ENCODE measurements at regions not wholly inside any gene's neighbourhood (a gene's known extent, or its start where the extent isn't known, plus 50 kb on each side); places are given as distances from the start of the nearest gene placed in this dataset.
"Not testable (repeated sequence)": the region's sequence is repeated elsewhere in the genome, so short reads cannot be mapped to it uniquely, and the experiment has no call there.

- DNase-seq (no peak), ATAC-seq (no peak)
- H3K4me1 Mint-ChIP-seq (ENCODE audit: low read depth) = no peaks in the 10 kb centered on the region
- H3K36me3 Mint-ChIP-seq (ENCODE audit: insufficient read depth) = no peaks in the 10 kb centered on the region
- H3K4me3 Mint-ChIP-seq = no peak overlapping the region
- H3K27me3 Mint-ChIP-seq (ENCODE audit: low read depth) = no peaks in the 10 kb centered on the region
- H3K9me3 Mint-ChIP-seq = peaks cover 6% of the 10 kb centered on the region
Observed at GRCh38 chr11:69205743-69206612, 50.2 kb downstream of the SMIM38 start.

GRCh38 chr11:69206613-69206965 is 50.9 kb downstream of the SMIM38 start:
- not testable (repeated sequence) for H3K27me3 Mint-ChIP-seq (ENCODE audit: low read depth); ATAC-seq; H3K9me3 Mint-ChIP-seq; H3K4me3 Mint-ChIP-seq; H3K36me3 Mint-ChIP-seq (ENCODE audit: insufficient read depth); DNase-seq; H3K4me1 Mint-ChIP-seq (ENCODE audit: low read depth)

- Mint-ChIP-seq H3K4me1 (ENCODE audit: low read depth) (peaks cover 3% of the 10 kb centered on the region), H3K4me3 (no peak overlapping the region), H3K36me3 (ENCODE audit: insufficient read depth) (no peaks in the 10 kb centered on the region), H3K9me3 (peaks cover 6% of the 10 kb centered on the region), H3K27me3 (ENCODE audit: low read depth) (peaks cover 3% of the 10 kb centered on the region)
- ATAC-seq (no peak), DNase-seq (no peak)
Observed at GRCh38 chr11:69207165-69207889, 51.6 kb downstream of the SMIM38 start.

- peaks cover 9% of the 10 kb centered on the region for H3K27me3 Mint-ChIP-seq (ENCODE audit: low read depth)
- peaks cover 6% of the 10 kb centered on the region for H3K9me3 Mint-ChIP-seq
- H3K4me1 Mint-ChIP-seq (ENCODE audit: low read depth) = peaks cover 11% of the 10 kb centered on the region
- no peak for DNase-seq
- no peaks in the 10 kb centered on the region for H3K36me3 Mint-ChIP-seq (ENCODE audit: insufficient read depth)
- ATAC-seq = no peak
- H3K4me3 Mint-ChIP-seq = no peak overlapping the region
Observed at GRCh38 chr11:69208190-69209037, 52.7 kb downstream of the SMIM38 start.

GRCh38 chr11:69209038-69209350 is 53.3 kb downstream of the SMIM38 start:
- H3K9me3 Mint-ChIP-seq = peaks cover 6% of the 10 kb centered on the region
- ATAC-seq (no peak), DNase-seq (no peak)
- H3K4me1 Mint-ChIP-seq (ENCODE audit: low read depth) = peaks cover 16% of the 10 kb centered on the region
- no peaks in the 10 kb centered on the region for H3K36me3 Mint-ChIP-seq (ENCODE audit: insufficient read depth)
- peaks cover 9% of the 10 kb centered on the region for H3K27me3 Mint-ChIP-seq (ENCODE audit: low read depth)
- H3K4me3 Mint-ChIP-seq = no peak overlapping the region

GRCh38 chr11:69209421-69210309 is 53.9 kb downstream of the SMIM38 start:
- peaks cover 16% of the 10 kb centered on the region for H3K4me1 Mint-ChIP-seq (ENCODE audit: low read depth)
- no peaks in the 10 kb centered on the region for H3K36me3 Mint-ChIP-seq (ENCODE audit: insufficient read depth)
- peaks cover 11% of the 10 kb centered on the region for H3K9me3 Mint-ChIP-seq

GRCh38 chr11:69210310-69211035 is 54.7 kb downstream of the SMIM38 start:
- H3K27me3 Mint-ChIP-seq (ENCODE audit: low read depth) = peaks cover 9% of the 10 kb centered on the region
- H3K4me3 Mint-ChIP-seq = no peak overlapping the region
- ATAC-seq (peak; percentile 53 to 58), DNase-seq (no peak)
- no peaks in the 10 kb centered on the region for H3K36me3 Mint-ChIP-seq (ENCODE audit: insufficient read depth)
- H3K4me1 Mint-ChIP-seq (ENCODE audit: low read depth) = peaks cover 16% of the 10 kb centered on the region
- peaks cover 12% of the 10 kb centered on the region for H3K9me3 Mint-ChIP-seq

More at GRCh38 chr11:69209421-69210309, 53.9 kb downstream of the SMIM38 start:
- DNase-seq (no peak), ATAC-seq (no peak)
- no peak overlapping the region for H3K4me3 Mint-ChIP-seq
- H3K27me3 Mint-ChIP-seq (ENCODE audit: low read depth) = peaks cover 9% of the 10 kb centered on the region

- Mint-ChIP-seq H3K9me3 (peaks cover 12% of the 10 kb centered on the region), H3K27me3 (ENCODE audit: low read depth) (peaks cover 9% of the 10 kb centered on the region), H3K4me1 (ENCODE audit: low read depth) (peaks cover 16% of the 10 kb centered on the region), H3K36me3 (ENCODE audit: insufficient read depth) (no peaks in the 10 kb centered on the region), H3K4me3 (no peak overlapping the region)
- ATAC-seq (no peak), DNase-seq (no peak)
Observed at GRCh38 chr11:69211540-69211919, 55.8 kb downstream of the SMIM38 start.

GRCh38 chr11:69211920-69212797 is 56.4 kb downstream of the SMIM38 start:
- H3K4me1 Mint-ChIP-seq (ENCODE audit: low read depth) = peaks cover 16% of the 10 kb centered on the region
- H3K36me3 Mint-ChIP-seq (ENCODE audit: insufficient read depth) = no peaks in the 10 kb centered on the region
- H3K27me3 Mint-ChIP-seq (ENCODE audit: low read depth) = peaks cover 9% of the 10 kb centered on the region
- peaks cover 12% of the 10 kb centered on the region for H3K9me3 Mint-ChIP-seq
- no peak for ATAC-seq
- H3K4me3 Mint-ChIP-seq = no peak overlapping the region
- no peak for DNase-seq

- ATAC-seq = no peak
- Mint-ChIP-seq H3K36me3 (ENCODE audit: insufficient read depth) (no peaks in the 10 kb centered on the region), H3K4me3 (no peak overlapping the region), H3K9me3 (peaks cover 12% of the 10 kb centered on the region), H3K4me1 (ENCODE audit: low read depth) (peaks cover 16% of the 10 kb centered on the region), H3K27me3 (ENCODE audit: low read depth) (peaks cover 9% of the 10 kb centered on the region)
- no peak for DNase-seq
Observed at GRCh38 chr11:69212798-69213110, 57.0 kb downstream of the SMIM38 start.

- no peak for DNase-seq
- ATAC-seq = peak; percentile 86
Observed at GRCh38 chr11:69213316-69213715, 57.6 kb downstream of the SMIM38 start.

GRCh38 chr11:69213964-69214363 is 58.2 kb downstream of the SMIM38 start:
- no peaks in the 10 kb centered on the region for H3K36me3 Mint-ChIP-seq (ENCODE audit: insufficient read depth)
- peaks cover 6% of the 10 kb centered on the region for H3K9me3 Mint-ChIP-seq
- no peak for ATAC-seq
- H3K27me3 Mint-ChIP-seq (ENCODE audit: low read depth) = peaks cover 9% of the 10 kb centered on the region
- H3K4me1 Mint-ChIP-seq (ENCODE audit: low read depth) = peaks cover 16% of the 10 kb centered on the region
- no peak overlapping the region for H3K4me3 Mint-ChIP-seq
- DNase-seq = no peak

More at GRCh38 chr11:69213316-69213715, 57.6 kb downstream of the SMIM38 start:
- H3K4me3 Mint-ChIP-seq = no peak overlapping the region
- peaks cover 9% of the 10 kb centered on the region for H3K27me3 Mint-ChIP-seq (ENCODE audit: low read depth)
- peaks cover 16% of the 10 kb centered on the region for H3K4me1 Mint-ChIP-seq (ENCODE audit: low read depth)
- peaks cover 9% of the 10 kb centered on the region for H3K9me3 Mint-ChIP-seq
- no peaks in the 10 kb centered on the region for H3K36me3 Mint-ChIP-seq (ENCODE audit: insufficient read depth)
